ENCODE measurements at regions not wholly inside any gene's neighbourhood (a gene's known extent, or its start where the extent isn't known, plus 50 kb on each side); places are given as distances from the start of the nearest gene placed in this dataset.

- no peak overlapping the region for H3K4me3 ChIP-seq
- H3K36me3 ChIP-seq, result no peaks in the 10 kb centered on the region
- no peaks in the 10 kb centered on the region for H3K27me3 ChIP-seq (replicated peaks; ENCODE audit: insufficient read depth)
- TF ChIP-seq POLR2A (IDR thresholded peaks at IDR 0.05) (no peak), POLR2AphosphoS5 (IDR thresholded peaks at IDR 0.05) (no peak), CTCF (IDR thresholded peaks at IDR 0.05) (no peak)
- no peaks in the 10 kb centered on the region for H3K9me3 ChIP-seq
- DNase-seq (ENCODE audit: low spot score), result no peak
- 88% methylated on average over 4 of the region's 4 CpGs for WGBS
- H3K27ac ChIP-seq, result no peak overlapping the region
- no peaks in the 10 kb centered on the region for H3K4me1 ChIP-seq (replicated peaks)
- intact Hi-C loops (cut with DNase I), result no loop called here
Observed at GRCh38 chr21:34260277-34261008, 103.4 kb upstream of the KCNE2 start.

GRCh38 chr21:34261841-34262468 lies 101.9 kb upstream of the KCNE2 start:
- no peaks in the 10 kb centered on the region for H3K36me3 ChIP-seq
- no peak overlapping the region for H3K4me3 ChIP-seq
- DNase-seq (ENCODE audit: low spot score), result peak; percentile 29
- no peaks in the 10 kb centered on the region for H3K9me3 ChIP-seq
- no peaks in the 10 kb centered on the region for H3K4me1 ChIP-seq (replicated peaks)
- WGBS, result 22% methylated on average over 8 of the region's 8 CpGs
- H3K27ac ChIP-seq, result peak overlapping the region in 1 of 2 donors; percentile 31
- intact Hi-C loops (cut with DNase I), result no loop called here
- H3K27me3 ChIP-seq (replicated peaks; ENCODE audit: insufficient read depth), result no peaks in the 10 kb centered on the region
- TF ChIP-seq CTCF (IDR thresholded peaks at IDR 0.05) (no peak), POLR2AphosphoS5 (IDR thresholded peaks at IDR 0.05) (no peak), POLR2A (IDR thresholded peaks at IDR 0.05) (no peak)

- intact Hi-C loops (cut with DNase I), result no loop called here
- H3K4me1 ChIP-seq (replicated peaks), result no peaks in the 10 kb centered on the region
- WGBS, result 30% methylated on average over 1 of the region's 1 CpG
- no peaks in the 10 kb centered on the region for H3K36me3 ChIP-seq
- H3K9me3 ChIP-seq, result no peaks in the 10 kb centered on the region
- no peak overlapping the region for H3K4me3 ChIP-seq
- no peak for DNase-seq (ENCODE audit: low spot score)
- TF ChIP-seq POLR2AphosphoS5 (IDR thresholded peaks at IDR 0.05), result no peak
- TF ChIP-seq CTCF (IDR thresholded peaks at IDR 0.05), result no peak
- TF ChIP-seq POLR2A (IDR thresholded peaks at IDR 0.05), result no peak
- no peaks in the 10 kb centered on the region for H3K27me3 ChIP-seq (replicated peaks; ENCODE audit: insufficient read depth)
- peak overlapping the region in 1 of 2 donors; percentile 31 for H3K27ac ChIP-seq
Observed at GRCh38 chr21:34262469-34262845, 101.3 kb upstream of the KCNE2 start.

- intact Hi-C loops (cut with DNase I), result no loop called here
- 92% methylated on average over 2 of the region's 2 CpGs for WGBS
- no peaks in the 10 kb centered on the region for H3K4me1 ChIP-seq (replicated peaks)
- H3K27ac ChIP-seq, result no peak overlapping the region
- H3K4me3 ChIP-seq, result no peak overlapping the region
- H3K27me3 ChIP-seq (replicated peaks; ENCODE audit: insufficient read depth), result no peaks in the 10 kb centered on the region
- DNase-seq (ENCODE audit: low spot score), result no peak
- no peak for TF ChIP-seq POLR2AphosphoS5 (IDR thresholded peaks at IDR 0.05)
- no peak for TF ChIP-seq CTCF (IDR thresholded peaks at IDR 0.05)
- TF ChIP-seq POLR2A (IDR thresholded peaks at IDR 0.05), result no peak
- H3K9me3 ChIP-seq, result no peaks in the 10 kb centered on the region
- H3K36me3 ChIP-seq, result no peaks in the 10 kb centered on the region
Observed at GRCh38 chr21:34263629-34264028, 100.2 kb upstream of the KCNE2 start.

- TF ChIP-seq CTCF (IDR thresholded peaks at IDR 0.05) (no peak), POLR2A (IDR thresholded peaks at IDR 0.05) (no peak), POLR2AphosphoS5 (IDR thresholded peaks at IDR 0.05) (no peak)
- no peaks in the 10 kb centered on the region for H3K27me3 ChIP-seq (replicated peaks; ENCODE audit: insufficient read depth)
- DNase-seq (ENCODE audit: low spot score), result no peak
- intact Hi-C loops (cut with DNase I), result no loop called here
- 86% methylated on average over 1 of the region's 1 CpG for WGBS
- H3K9me3 ChIP-seq, result no peaks in the 10 kb centered on the region
- no peak overlapping the region for H3K4me3 ChIP-seq
- H3K4me1 ChIP-seq (replicated peaks), result no peaks in the 10 kb centered on the region
- H3K36me3 ChIP-seq, result no peaks in the 10 kb centered on the region
- no peak overlapping the region for H3K27ac ChIP-seq
Observed at GRCh38 chr21:34266351-34266750, 97.5 kb upstream of the KCNE2 start.

Data from prostate gland (tissue), 2 donors.